GM21360 (cell line): ENCODE measurements at regions not wholly inside any gene's neighbourhood (a gene's known extent, or its start where the extent isn't known, plus 50 kb on each side); places are given as distances from the start of the nearest gene placed in this dataset.

ENCODE experiments used
- ATAC-seq: cut with Tn5 transposase; IDR thresholded peaks from one replicate; pipeline ENCODE4 v1.9.1; 2021; ENCODE audit warnings: mild to moderate bottlenecking, moderate library complexity; ENCODE audit not compliant: unreplicated experiment

DNA sequence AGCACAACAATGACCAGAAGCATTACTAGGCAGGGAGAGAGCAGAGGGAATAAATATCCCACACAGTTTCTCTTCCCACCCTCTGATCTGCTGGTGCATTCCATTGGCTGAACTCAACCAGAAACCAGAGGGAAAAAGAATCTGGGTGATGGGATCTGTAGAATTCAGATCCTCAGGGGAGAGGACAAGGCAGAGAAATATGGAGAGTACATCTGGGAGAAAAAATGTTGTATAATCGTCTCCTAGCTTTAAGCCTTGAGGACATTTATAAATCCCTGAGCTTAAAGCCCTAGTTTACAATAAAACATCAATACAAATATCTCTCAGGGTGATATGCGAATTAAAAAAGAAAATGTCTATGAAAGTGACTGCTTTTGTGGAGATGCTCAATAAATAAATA lies 368.1 kb upstream of the MAD2L1 start:
- ATAC-seq = no peak

DNA sequence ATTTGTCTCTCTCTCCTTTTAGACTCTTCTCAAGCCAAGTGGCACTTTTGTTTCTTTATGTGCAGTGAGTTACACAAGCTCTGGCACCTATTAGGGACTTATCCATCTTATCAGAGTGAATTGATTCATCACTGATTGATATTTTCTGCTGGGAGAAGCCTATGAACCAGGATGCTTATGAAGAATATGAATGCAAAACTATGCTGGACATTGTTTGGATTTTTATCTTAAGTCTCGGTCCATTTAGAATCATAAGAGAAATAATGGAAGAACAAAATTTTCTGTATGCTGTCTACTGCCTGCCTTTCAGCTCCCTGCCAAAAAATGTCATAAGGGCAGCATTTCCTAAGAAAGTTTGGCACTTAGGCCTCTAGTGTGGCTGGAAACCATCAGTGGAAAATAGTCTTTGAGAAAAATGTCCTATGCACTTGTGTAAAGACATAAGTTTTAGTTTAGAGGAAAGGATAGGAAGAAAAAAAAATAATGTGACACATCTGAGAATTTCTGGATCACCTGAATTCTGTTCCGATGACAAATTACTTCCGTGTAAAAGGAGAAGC lies 365.7 kb upstream of the MAD2L1 start:
- ATAC-seq = no peak

DNA sequence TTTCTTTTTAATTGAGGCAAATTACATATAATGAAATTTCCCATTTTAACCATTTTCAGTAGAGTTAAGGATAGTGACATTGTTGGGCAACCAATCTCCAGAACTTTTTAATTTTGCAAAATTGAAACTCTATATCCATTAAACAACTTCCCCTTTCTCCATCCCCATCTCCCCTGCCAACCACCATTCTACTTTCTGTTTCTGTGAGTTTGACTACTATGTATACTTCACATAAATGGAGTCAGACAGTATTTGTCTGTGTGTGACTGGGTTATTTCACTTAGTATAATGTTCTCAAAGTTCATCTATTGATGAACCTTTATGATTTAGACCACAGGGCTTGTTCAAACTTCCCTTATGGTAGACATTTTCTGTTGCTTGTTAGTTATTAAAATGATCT lies 364.5 kb upstream of the MAD2L1 start:
- ATAC-seq = no peak

DNA sequence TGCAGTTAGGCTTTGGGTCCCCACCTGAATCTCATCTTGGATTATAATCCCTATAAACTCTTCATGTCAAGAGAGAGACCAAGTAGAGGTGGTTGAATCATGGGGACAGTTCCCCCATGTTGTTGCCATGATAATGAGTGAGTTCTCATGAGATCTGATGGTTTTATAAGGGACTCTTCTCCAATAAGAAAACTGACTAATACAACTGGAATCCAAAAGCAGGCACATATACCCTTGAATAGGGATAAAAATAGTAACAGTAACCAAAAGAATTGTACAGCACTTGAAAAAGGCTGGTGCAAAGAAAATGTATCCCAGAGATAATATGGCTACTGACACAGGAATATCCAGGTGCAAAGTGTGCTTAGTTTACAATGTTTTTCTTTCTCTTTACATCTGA lies 351.5 kb upstream of the MAD2L1 start:
- ATAC-seq = no peak

DNA sequence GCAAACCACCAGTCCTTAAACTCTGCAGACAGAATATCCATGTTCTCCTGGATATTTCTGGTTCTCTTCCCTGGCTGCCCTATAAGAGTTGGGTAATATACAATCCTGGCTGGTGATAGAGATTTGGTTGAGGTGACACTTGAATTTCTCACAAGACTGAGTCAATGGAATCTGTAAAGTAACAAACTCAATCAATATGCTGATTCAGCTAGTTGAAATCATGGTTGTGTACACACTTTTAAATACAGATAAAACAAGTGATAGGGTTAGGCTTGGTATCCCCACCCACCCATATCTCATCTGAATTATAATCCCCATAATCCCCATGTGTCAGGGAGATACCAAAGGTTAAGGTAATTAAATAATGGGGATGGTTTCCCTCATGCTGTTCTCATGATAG lies 349.2 kb upstream of the MAD2L1 start:
- ATAC-seq = no peak

DNA sequence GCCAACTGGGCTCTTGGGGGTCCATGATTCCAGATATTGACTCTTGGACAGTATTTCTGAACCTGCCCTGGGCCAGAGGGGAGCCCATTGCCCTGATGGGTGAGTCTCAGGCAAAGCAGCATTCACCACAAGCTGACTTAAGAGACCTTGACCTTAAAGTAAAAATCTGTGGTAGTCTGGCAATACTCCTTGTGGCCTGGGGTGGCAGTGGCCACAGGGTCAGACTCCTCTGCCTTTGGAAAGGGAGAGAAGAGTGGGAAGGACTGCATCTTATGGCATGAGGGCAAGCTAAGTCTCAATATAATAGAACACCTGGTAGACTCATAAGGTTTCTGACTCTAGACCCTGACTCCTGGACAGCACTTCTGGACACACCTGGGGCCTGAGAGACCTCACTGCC lies 340.3 kb upstream of the MAD2L1 start:
- no peak for ATAC-seq

DNA sequence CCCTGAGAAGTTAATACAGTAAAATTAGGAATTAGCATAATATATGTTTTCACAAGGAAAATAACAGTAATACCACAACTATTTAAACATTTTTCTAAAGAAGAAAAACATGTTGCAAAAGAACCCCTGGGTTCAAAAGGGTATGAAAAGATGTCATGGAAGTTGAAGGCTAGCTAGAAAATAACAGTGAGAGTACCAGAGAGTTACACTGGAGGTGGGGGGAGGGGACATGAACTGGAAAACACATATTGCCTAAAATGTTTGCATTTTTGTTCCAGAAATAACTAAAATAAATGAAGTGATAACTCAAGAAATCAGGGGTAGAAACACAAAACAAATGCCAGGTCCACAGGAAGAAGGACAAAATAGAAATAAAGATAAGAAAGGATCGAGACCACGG lies 336.6 kb upstream of the MAD2L1 start:
- ATAC-seq = no peak

DNA sequence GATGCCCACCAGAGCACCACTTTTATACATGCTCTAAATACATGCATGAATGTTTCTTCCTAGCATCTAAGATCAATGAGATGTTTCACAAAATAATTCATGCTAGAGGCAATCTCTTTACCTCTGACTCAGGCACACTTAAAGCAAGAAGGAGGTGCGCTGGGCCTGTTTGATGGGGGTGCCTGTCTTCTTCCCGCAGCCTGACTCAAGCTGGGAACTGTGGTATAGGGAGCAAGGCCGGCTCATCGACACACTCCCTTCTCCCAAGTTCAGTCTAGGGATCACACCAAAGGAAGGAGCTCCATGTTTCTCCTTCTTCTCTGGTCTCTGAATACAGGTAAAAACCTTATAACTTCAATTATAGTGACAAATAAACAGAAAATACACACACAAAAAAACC lies 333.8 kb upstream of the MAD2L1 start:
- no peak for ATAC-seq

DNA sequence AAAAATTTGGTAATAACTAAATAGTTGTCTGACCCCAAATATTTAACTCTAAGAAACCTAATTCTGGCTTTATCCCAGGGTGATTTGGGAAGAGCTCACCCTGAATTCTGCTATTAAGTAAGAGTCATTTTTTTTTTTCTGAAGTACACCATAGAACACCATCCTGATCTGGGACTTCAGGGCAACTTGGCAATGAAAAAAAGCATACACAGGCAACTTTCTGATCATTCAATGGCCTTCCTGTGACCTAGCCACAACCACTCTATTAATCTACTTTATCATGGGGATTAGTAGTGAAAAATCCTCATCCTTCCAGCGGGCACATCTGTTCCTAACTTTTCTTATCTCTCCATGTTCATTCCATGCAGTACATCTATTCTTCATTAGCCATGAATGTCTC lies 333.2 kb upstream of the MAD2L1 start:
- ATAC-seq = no peak

DNA sequence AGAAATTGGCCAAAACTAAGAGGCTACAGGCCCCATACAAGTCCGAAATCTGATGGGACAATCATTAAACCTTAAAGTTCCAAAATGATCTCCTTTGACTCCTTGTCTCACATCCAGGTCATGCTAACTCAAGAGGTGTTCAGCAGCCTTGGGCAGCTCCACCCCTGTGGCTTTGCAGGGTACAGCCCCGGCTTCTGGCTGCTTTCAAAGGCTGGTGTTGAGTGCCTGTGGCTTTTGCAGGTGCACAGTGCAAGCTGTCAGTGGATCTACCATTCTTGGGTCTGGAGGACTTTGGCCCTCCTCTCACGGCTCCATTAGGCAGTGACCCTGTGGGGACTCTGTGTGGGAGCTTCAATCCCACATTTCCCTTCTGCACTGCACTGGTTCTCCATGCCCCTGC lies 329.1 kb upstream of the MAD2L1 start:
- ATAC-seq = no peak

DNA sequence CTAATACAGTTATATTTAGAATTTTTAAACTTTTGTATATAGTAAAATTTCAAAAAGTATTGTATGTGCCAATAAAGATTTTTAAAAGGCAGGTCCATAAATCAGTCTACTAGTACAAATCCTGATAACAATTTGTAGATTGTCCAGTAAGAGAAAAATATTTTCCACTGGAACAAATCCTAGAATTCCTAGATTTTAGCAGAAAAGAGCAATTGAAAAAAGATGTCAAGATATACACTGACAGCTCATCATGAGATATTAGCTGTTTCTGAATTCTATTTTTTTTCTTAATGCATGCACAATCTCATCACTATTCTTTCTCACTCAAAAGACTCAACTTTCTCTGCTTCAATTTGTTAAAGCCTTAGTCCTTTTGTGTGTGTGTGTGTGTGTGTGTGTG lies 289.2 kb upstream of the MAD2L1 start:
- no peak for ATAC-seq

DNA sequence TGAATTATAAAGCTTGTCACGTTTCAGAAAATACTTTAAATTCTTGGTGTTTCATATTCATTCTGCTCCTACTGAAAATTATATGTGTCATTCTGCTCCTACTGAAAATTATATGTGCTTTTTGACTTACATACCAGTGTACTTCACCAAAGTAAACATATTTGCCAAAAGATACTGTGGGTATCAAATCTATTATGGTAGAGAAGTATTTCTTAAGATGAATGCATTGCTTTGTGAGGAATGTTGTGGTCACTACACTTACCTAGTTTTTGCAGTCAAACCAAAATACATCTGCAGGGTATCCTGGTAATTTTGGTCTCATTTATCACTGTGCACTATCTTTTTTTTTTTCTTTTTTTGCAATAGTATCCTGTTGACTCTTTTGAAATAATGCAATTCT lies 287.7 kb upstream of the MAD2L1 start:
- no peak for ATAC-seq

DNA sequence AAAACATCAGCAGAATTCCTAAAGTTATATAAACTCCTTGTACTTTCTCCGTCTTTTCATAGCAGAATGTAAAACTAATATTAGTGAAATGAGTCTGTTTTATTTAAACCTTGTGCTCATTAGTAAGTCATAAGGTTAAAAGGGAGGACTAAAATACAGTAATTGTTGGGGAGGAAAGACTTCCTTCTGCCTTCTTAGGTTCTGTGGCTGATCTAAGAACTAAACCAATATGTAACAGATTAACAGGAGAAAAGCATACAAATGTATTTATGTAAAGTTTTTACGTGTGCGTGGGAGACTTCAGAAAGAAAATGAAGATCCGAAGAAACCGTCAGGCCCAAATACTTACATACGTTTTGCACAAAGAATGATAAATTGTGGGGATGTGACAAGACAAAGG lies 286.6 kb upstream of the MAD2L1 start:
- no peak for ATAC-seq

DNA sequence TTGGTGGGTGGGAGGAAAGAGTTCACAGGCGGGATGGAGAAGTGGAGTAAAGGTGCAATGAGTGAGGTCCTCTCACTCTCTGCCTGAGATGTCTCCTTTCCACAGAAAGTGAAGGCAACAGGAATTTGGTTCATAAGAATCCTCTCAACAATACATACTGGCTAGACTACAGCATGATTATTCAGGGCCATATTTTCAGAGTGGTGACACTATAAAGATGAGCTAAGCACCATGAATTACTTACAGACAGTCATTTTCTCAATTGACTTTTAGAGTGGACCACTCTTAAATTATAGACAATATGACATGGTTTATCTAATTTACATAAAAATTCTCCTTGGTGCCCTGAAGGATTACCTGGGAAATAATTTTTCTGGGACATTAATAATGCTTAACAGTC lies 286.1 kb upstream of the MAD2L1 start:
- ATAC-seq = no peak

DNA sequence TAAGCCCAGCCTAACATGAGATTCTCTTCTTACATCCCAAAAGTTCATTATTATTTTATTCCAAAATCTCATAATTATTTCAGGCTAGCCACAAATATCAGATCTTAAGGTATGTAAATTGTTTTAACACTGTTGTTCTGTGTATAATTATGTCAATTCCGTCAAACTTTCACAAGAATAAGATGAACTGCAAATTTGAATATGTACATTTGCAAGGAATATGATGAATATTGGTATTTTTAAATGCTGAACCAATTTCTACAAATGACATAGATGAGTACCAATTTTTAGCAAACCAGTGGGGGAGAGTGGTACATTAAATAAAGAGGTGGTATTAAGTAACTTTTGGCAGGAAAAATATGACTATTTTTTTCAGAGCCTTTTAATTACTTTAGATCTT lies 282.3 kb upstream of the MAD2L1 start:
- ATAC-seq = no peak

DNA sequence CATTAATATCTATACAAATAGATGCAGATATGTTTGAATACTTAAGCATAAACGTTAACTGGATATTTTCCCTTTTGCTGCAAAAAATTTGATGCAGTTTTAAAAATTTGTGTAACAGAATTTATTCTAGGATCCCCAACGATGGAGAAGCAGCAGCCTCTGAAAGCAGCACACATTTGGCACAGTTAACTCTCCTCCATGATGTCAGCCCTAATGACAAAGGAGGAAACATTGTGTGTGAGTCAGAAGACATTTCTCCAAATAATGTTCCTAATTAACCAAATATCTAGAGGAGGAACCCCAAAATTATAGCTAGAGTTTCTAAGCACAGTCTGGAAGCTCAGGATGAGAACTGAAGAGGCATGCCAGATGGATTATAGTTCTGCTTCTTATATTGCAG lies 281.9 kb upstream of the MAD2L1 start:
- ATAC-seq = no peak

DNA sequence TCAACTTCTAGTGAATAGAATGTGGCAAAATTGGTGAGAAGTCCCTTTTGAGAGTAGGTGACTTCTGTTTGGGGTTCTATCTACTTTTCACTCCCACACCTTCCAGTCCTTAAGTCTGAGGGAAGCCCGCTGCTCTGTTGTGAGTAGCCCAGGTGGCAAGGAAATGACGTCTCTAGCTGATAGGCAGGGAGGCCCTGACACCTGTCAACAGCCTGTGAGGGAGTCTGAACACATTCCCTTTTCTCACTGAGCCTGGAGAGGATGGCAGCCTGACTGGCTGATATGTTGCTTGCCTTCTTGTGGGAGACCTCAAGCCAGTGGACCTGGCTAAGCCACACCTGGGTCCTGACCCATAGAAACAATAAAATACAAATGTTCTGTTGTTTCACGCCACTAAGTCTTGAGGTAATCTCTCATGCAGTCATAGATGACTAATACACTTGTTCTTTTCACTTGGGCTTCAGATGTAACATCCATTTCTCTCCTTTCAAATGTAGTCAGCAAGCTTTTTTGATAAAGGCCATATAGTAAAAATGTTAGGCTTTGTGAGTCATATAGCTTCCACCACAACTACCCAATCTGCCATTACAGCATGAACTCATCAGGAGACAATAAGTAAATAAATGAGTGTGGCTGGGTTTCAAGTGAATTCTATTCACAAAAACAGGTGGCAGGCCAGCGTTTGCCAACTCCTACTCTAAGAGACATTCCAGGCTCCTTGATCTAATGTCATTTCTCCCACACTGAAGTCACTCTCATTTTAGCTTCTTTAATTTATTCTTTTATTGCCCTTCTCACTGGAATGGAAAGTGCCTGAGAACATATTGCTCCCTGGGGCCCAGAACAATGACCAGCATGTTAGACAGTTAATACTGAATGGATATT lies 265.1 kb upstream of the MAD2L1 start:
- no peak for ATAC-seq

DNA sequence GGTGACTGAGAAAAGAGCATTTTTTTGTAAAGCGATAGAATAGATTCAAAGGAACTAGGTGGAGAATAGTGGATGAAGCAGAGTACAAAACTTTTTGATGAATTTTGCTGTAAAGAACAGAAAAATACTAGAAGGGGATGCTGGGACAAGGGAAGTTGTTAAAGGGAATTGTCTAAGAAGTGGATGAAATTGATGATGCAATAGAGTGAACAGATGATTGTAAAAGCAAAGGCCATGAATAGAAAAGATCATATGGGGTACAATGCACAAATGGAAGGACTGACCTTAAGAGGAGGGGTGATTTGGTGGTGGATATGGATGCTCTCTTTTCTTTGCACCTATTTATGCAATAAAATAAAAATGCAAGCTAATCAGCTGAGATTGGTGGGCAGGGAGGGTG lies 262.7 kb upstream of the MAD2L1 start:
- ATAC-seq = no peak

DNA sequence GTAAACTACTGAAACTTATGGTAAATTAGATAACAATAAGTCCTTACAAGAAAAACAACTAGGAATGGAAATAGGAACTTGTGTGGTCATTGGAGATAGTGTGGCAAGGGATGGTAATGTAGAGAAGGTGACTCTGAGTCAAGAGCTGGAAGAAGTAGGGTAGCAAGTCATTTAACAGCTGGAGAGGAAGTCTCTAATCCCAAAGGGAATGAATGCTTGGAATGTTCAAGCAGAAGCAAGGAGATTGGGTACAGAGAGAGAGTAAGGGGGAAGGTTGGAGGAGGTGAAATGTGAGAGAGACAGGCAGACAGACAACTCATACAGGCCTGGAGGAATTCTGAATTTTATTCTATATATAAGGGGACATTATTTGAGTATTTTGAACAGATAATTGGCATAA lies 260.6 kb upstream of the MAD2L1 start:
- no peak for ATAC-seq

DNA sequence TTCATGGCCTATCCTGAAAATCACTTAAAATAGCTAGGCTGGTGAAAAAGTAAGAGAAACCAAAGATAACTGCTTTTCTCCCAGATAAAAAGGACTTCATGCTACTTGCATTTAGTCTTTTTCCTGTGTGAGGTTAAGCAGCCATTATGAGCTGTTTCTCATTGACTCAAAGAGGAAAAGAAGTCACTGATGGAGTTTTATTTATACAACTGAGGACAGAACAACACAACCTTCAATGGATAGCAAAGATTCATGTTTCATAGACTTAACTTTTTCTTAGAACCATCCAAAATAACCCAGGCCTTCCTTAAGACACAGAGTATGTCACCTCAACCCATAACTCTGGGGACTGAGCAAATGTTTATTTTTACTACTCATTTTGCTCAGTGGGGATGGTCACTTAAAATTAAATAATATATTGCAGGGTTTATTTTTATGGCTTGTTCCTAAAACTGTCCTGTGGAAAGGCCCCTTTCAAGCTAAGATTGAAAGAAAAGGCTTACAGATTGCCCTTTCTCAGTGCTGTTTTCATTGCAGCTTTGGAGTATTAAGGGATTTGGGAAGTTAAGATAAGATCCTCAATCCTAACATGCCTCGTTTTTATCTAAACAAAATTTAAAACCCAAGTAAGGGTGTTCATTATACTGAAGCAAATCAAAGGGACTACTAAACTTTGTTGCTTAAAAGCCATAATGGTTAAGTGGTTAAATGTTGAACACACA lies 252.6 kb upstream of the MAD2L1 start:
- ATAC-seq = no peak

DNA sequence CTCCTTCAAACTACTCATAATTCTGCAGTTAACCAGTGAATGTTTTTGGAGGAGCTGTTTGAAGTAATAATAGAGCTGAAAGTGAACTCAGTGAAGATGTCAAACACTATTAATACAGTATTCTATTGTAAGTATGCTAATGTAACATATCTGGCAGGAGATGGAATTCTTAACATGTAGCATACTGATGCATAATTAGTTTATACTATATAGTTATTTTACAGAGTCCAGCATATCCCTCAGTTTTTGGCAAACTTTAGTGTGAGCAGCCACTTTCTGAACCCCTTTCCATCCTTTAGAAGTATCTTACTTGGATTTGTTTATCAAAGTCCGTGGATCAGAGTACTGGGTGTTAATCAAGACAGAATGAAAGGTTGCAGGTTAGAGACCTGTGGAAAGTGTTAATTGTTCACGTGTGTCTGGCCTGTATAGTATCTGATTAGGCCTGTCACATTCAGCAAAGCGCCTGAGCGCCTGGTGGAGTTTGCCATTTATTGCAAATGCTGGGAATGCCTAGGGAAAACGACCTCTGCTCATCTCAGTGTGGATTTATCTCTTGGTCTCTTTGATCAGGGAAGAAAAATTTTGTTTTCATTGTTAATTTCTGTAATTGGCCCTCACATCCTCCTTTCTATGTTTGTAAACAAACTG lies 251.7 kb upstream of the MAD2L1 start:
- no peak for ATAC-seq

DNA sequence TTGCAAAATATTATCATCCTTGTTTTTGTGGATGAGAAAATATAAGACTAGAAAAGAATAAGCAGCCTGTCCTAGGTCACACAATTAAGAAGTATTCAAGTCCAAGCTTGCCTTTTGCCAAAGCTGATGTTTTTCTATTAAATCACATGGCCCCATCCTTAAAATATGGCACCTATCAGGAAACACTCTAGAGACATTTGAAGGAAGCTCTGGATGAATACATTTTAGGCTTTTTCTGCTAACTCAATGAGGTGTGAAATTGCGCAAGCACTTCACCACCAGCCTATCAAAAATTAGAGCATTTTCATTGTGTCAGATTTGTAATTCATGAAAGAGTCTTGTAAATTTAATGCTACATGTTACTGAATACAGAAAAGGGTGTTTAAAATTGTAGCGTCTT lies 251.1 kb upstream of the MAD2L1 start:
- no peak for ATAC-seq
